ENCODE measurements at regions not wholly inside any gene's neighbourhood (a gene's known extent, or its start where the extent isn't known, plus 50 kb on each side); places are given as distances from the start of the nearest gene placed in this dataset.

DNA sequence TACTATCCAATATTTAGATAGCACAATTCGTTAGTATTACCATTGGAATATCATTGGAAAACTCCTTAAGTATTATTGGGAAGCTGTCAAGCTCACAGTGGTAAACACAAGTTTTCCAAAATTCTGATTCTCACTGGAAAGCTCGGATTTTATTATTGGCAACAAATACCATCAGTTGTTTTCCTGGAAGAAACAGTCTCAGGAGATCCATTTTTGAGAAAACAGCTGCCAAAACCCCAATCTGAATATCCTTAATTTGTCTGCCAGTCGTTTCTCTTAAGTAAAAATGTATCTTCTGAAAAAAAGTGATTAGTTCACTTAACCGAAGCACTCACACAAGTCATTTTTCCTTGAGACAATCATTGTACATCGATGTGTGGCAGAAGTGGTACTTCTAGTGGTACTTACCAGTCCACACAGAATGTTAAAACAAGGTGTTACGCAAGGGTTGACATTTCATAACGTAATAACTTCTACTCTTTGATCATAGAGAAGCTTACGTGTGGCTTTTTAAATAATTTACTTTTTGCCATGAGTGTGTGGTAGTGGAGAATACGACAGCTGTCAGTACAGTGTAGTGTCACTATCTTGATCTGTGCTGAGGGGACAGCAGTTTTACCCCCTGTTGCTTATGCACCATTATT is 74.9 kb downstream of the FAM43A start:
- no peak for TF ChIP-seq CTCF (IDR thresholded peaks at IDR 0.05)

GRCh38 chr3:194761384-194761783 is 75.7 kb downstream of the FAM43A start:
- no peak for TF ChIP-seq CTCF (IDR thresholded peaks at IDR 0.05)

DNA sequence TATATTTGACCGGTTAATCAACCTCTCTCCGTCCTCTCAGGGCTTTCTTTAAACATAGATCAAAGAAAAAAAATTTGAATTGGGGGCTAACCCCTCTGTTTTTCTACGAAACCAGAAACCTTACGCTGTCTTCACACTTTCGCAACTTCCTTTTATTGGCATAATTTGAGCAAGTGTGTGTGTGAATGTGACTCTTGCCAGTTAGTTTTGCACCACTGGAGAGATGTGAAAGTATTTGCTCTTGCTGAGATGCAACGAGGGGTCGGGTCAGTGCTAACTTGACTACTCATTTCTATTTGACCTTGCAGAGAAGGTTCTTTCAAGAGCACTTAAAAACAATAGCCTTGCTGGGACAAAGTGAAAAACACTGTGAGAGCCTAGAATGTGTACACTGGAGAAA is 81.2 kb downstream of the FAM43A start:
- TF ChIP-seq CTCF (IDR thresholded peaks at IDR 0.05): no peak

DNA sequence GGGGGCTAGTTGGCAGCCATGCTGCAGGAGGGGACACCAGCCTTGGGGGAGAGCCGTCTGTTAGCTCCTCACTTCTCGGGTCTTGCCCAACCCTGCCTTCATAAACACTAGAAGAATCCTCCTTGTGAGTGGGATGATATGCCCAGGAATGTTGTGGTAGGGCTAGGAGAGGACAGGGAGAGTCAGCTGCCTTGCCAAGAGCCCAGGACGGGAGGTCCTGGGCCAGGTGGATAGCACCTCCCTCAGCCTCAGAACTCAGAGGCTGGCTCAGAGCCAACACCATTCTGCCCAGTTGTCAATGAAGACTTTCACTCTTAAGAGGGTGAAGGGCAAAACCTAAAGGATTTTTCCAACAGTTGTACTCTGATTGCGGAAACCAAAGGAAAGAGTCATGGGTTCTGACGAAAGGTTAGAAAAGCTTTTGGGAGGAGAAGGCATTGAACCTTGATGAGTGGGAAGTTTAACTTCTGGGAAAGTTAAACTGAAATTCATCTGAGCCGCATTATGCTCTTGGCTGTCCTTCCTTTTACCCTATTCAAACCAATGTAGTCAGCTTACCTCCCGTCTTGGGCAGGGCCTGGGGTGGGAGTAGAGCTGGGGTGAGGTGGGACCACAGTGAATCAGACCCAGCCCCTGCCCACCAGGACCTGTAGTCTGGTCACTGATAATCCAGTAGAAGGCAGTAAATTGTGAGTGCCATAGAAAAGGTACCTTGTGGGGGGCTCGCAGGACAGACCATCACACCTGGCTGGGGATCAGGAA is 81.9 kb downstream of the FAM43A start:
- TF ChIP-seq CTCF (IDR thresholded peaks at IDR 0.05): no peak

DNA sequence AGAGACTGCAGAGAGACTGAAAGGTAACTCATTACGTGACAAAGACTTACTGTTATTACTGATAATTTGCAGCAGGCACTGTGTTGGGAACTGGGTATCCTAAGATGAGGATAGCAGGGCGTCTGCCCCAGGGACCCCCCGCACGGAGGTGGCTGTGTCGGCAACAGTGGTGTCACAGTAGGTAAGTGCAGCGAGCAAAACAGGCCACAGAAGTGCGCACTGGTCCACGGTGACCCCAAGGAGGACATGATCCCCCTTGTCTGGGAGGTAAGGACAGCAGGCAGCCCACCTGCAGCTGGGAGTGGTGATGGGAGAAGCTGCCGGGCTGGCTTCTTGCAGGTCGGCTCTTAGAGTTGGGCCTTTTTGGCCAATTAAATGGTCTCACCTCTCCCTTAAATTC is 82.9 kb downstream of the FAM43A start:
- no peak for TF ChIP-seq CTCF (IDR thresholded peaks at IDR 0.05)

GRCh38 chr3:194769020-194769643 is 83.4 kb downstream of the FAM43A start:
- TF ChIP-seq CTCF (IDR thresholded peaks at IDR 0.05): no peak

DNA sequence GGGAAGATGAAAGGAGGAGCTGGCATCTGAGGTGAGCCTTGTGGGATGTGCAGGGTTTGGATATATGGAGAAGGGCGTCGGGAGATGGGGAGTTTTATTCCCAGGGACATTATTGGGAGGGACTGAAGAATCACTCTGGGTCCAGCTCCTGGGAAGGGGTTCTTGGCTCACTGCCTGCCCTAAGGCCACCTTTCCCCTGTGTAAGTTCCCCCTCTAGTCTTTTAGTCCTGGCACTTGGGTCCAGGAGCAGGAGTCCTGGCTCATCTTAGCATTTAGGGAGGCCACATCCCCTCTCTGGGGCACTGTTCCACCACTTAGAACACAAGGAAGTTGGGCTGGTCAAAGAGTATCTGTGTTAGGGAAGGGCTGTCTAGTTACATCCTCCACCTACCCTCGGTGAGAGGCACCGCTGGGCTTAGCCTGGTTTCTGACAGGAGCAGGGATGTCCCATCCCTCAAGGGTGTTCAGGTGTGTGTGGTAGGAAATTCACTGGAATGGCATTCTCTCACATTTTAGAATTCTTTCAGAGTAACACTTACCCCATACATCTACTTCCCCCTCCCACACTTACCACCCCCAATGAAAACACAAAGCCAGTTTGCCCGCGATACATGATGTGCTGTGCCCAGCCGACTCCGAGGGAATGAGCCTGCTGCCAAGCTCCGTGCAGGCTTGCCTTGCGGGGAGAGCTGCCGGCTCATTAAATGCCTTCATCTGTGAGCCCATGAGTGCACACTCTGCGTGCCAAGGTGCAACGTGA is 86.7 kb downstream of the FAM43A start:
- no peak for TF ChIP-seq CTCF (IDR thresholded peaks at IDR 0.05)
